GM12878 (cell line): ENCODE measurements at regions not wholly inside any gene's neighbourhood (a gene's known extent, or its start where the extent isn't known, plus 50 kb on each side); places are given as distances from the start of the nearest gene placed in this dataset.

Experiments used
- ATAC-seq: fragments of 200-7000 bp; cut with Tn5 transposase; 3 replicates; pipeline ENCODE4 v1.9.1; 2020; ENCODE audit warnings: mild to moderate bottlenecking, moderate library complexity
- BruUV-seq: library from RNA; stranded (reverse); fragments of 400-500 nt; replicated peaks from 2 replicates; lab custom pipeline; 2021; lab: Mats Ljungman, UMichigan
- CTCF ChIA-PET: fragments of 300-600 bp; sonication (Branson Sonifier 250); formaldehyde crosslinking; extraction: SDS; loops from one replicate; lab custom pipeline; 2021; ENCODE audit warnings: inconsistent platforms; lab: Yijun Ruan, JAX
- POLR2A ChIA-PET: fragments of 350-600 bp; formaldehyde crosslinking; extraction: SDS; loops from one replicate; lab custom pipeline; 2021; ENCODE audit warnings: inconsistent platforms; lab: Charles Lee
- RAD21 ChIA-PET: fragments of 300-600 bp; sonication (Branson Sonifier 250); formaldehyde crosslinking; loops from one replicate; lab custom pipeline; 2023; ENCODE audit warnings: antibody characterized with exemption; ENCODE audit not compliant: unreplicated experiment; lab: Charles Lee
- SMC1A ChIA-PET: fragments of 300-600 bp; sonication (Branson Sonifier 250); formaldehyde crosslinking; loops from one replicate; lab custom pipeline; 2023; ENCODE audit not compliant: unreplicated experiment, uncharacterized antibody; lab: Charles Lee
- DNase-seq: peaks from one replicate; pipeline ENCODE4 v3.0.0-alpha.2; 2011; ENCODE audit warnings: low read depth, low spot score
- FAIRE-seq: peaks from 3 replicates; lab custom pipeline; 2011; peaks lifted over from hg19 to GRCh38; lab: Jason Lieb, UNC
- H2AFZ ChIP-seq: 2 replicates; pipeline ENCODE4 v1.6.0; 2011; ENCODE audit warnings: low read depth, low read length, control low read depth; ENCODE audit not compliant: control insufficient read depth
- H3K27ac ChIP-seq: 2 replicates; pipeline ENCODE4 v1.5.1; 2011; ENCODE audit warnings: control low read depth; ENCODE audit not compliant: control insufficient read depth, insufficient read depth
- H3K27me3 ChIP-seq, 2 experiments: replicated peaks in 1 of 2; 2 replicates each; pipeline versions ENCODE4 v1.6.0 to v1.6.1; 2011; ENCODE audit warnings: low read length in 1 of 2; ENCODE audit not compliant: control insufficient read depth in 2 of 2, insufficient read depth in 2 of 2
- H3K36me3 ChIP-seq, 2 experiments: 2 replicates each; pipeline ENCODE4 v1.5.1; 2011; ENCODE audit warnings: low read length in 1 of 2; ENCODE audit not compliant: control insufficient read depth in 2 of 2, insufficient read depth in 2 of 2
- H3K4me1 ChIP-seq: 2 replicates; pipeline ENCODE4 v1.6.1; 2011; ENCODE audit warnings: mild to moderate bottlenecking, low read length, moderate library complexity, mixed read lengths; ENCODE audit not compliant: control insufficient read depth, insufficient read depth
- H3K4me2 ChIP-seq: 2 replicates; pipeline ENCODE4 v1.6.0; 2011; ENCODE audit warnings: control low read depth; ENCODE audit not compliant: control insufficient read depth, insufficient read depth
- H3K4me3 ChIP-seq: fragments of 200-600 bp; sonication (generic); 2 replicates; pipeline ENCODE4 v1.5.1; 2016
- H3K79me2 ChIP-seq: 2 replicates; pipeline ENCODE4 v1.6.0; 2011; ENCODE audit warnings: low read length; ENCODE audit not compliant: control insufficient read depth, insufficient read depth
- H3K9ac ChIP-seq: 2 replicates; pipeline ENCODE4 v1.8.0; 2011; ENCODE audit warnings: low read length, control low read depth, mixed read lengths; ENCODE audit not compliant: control insufficient read depth, insufficient read depth
- H3K9me3 ChIP-seq: replicated peaks from 3 replicates; pipeline ENCODE4 v1.5.1; 2011; ENCODE audit warnings: mild to moderate bottlenecking, low read length; ENCODE audit not compliant: control insufficient read depth, insufficient read depth
- H4K20me1 ChIP-seq: 2 replicates; pipeline ENCODE4 v1.6.0; 2011; ENCODE audit not compliant: control insufficient read depth, insufficient read depth
- ASH2L ChIP-seq: fragments of 300-600, 200-600 bp; sonication (generic); IDR thresholded peaks from 2 replicates; pipeline ENCODE4 v1.6.1; 2017; ENCODE audit warnings: low read depth, mild to moderate bottlenecking, borderline replicate concordance
- CEBPB ChIP-seq, 2 experiments: fragments of 150-350 bp in 1 of 2; IDR thresholded peaks; 2 replicates each; pipeline ENCODE4 v1.6.1; 2012 to 2014; ENCODE audit warnings: low read depth in 2 of 2, low read length in 2 of 2, borderline replicate concordance in 1 of 2, inconsistent platforms in 1 of 2
- CEBPZ ChIP-seq: fragments of 150-350 bp; IDR thresholded peaks from 2 replicates; pipeline ENCODE4 v1.6.1; 2016; ENCODE audit warnings: low read depth, low read length
- E4F1 ChIP-seq: fragments of 450-650 bp; IDR thresholded peaks from 2 replicates; pipeline ENCODE4 v1.6.1; 2018; ENCODE audit warnings: borderline replicate concordance, mild to moderate bottlenecking; ENCODE audit not compliant: partially characterized antibody
- EED ChIP-seq: sonication (generic); IDR thresholded peaks from 2 replicates; pipeline ENCODE4 v1.6.1; 2016; ENCODE audit warnings: antibody characterized with exemption, low read depth
- EP300 ChIP-seq, 2 experiments: fragments of 150-350 bp in 1 of 2; IDR thresholded peaks; 2 replicates each; pipeline ENCODE4 v1.6.1; 2011 to 2012; ENCODE audit warnings: low read depth in 2 of 2, low read length in 2 of 2, borderline replicate concordance in 1 of 2, improper control_type of control experiment in 1 of 2, inconsistent platforms in 1 of 2; ENCODE audit not compliant: control insufficient read depth in 1 of 2
- MLLT1 ChIP-seq: fragments of 450-650 bp; IDR thresholded peaks from 2 replicates; pipeline ENCODE4 v1.6.1; 2016; ENCODE audit warnings: mild to moderate bottlenecking
- NFXL1 ChIP-seq: fragments of 450-650 bp; IDR thresholded peaks from 2 replicates; pipeline ENCODE4 v1.6.1; 2017; ENCODE audit warnings: antibody characterized with exemption, mild to moderate bottlenecking, borderline replicate concordance
- NR2C2 ChIP-seq: IDR thresholded peaks from 2 replicates; pipeline ENCODE4 v1.6.1; 2011; ENCODE audit warnings: borderline replicate concordance, low read depth; ENCODE audit not compliant: control insufficient read depth, insufficient read length
- NRF1 ChIP-seq: conservative IDR thresholded peaks from 2 replicates; pipeline ENCODE4 v1.6.1; 2011; ENCODE audit warnings: mild to moderate bottlenecking, low read depth, low read length, improper control_type of control experiment
- RAD21 ChIP-seq: IDR thresholded peaks from 2 replicates; pipeline ENCODE4 v1.6.1; 2011; ENCODE audit warnings: mild to moderate bottlenecking, low read depth, low read length, moderate library complexity; ENCODE audit not compliant: insufficient read depth
- RCOR1 ChIP-seq: conservative IDR thresholded peaks from 2 replicates; pipeline ENCODE4 v1.6.1; 2012; ENCODE audit warnings: low read depth, low read length, improper control_type of control experiment
- RUNX3 ChIP-seq: IDR thresholded peaks from 2 replicates; pipeline ENCODE4 v1.6.1; 2012; ENCODE audit warnings: low read length, inconsistent platforms
- ZBTB33 ChIP-seq: fragments of 450-650 bp; IDR thresholded peaks from 2 replicates; pipeline ENCODE4 v1.6.1; 2017; ENCODE audit warnings: mild to moderate bottlenecking
- ZZZ3 ChIP-seq: IDR thresholded peaks from 2 replicates; pipeline ENCODE4 v1.6.1; 2011; ENCODE audit warnings: low read depth; ENCODE audit not compliant: control insufficient read depth, insufficient read length
- WGBS: methylation state at CpG from one replicate; pipeline ENCODE4 v1.1.6; 2016; ENCODE audit warnings: low lambda C conversion rate; ENCODE audit not compliant: insufficient replicate concordance, insufficient coverage; ENCODE audit errors: missing lambda C conversion rate; 5-methylcytosine and 5-hydroxymethylcytosine counted together
- in situ Hi-C: fragments of 300-500 bp; cut with MboI; formaldehyde crosslinking; loops from 9 replicates; pipeline ENCODE4 v1.14.3; 2018; ENCODE audit warnings: mixed read lengths
- intact Hi-C: fragments of 100-400 bp; cut with micrococcal nuclease; formaldehyde crosslinking; loops from one replicate; pipeline ENCODE4 v1.14.2; 2022; ENCODE audit not compliant: unreplicated experiment

GRCh38 chr18:71336576-71337210 is 1047.8 kb downstream of the SOCS6 start:
- RAD21 ChIA-PET: no interaction called here
- in situ Hi-C loops: no loop called here
- Histone ChIP-seq H3K36me3 (no peaks in the 10 kb centered on the region), H3K9ac (no peak overlapping the region), H3K9me3 (no peaks in the 10 kb centered on the region), H3K27ac (no peak overlapping the region), H2AFZ (no peak overlapping the region), H3K4me2 (no peak overlapping the region), H3K27me3 (no peaks in the 10 kb centered on the region), H3K4me1 (no peaks in the 10 kb centered on the region), H4K20me1 (no peaks in the 10 kb centered on the region), H3K4me3 (no peak overlapping the region), H3K79me2 (no peaks in the 10 kb centered on the region)
- DNase-seq: no peak
- no peak for ATAC-seq
- CTCF ChIA-PET: no interaction called here
- no TSS peak for BruUV-seq
- intact Hi-C loops: no loop called here
- SMC1A ChIA-PET: no interaction called here
- POLR2A ChIA-PET: no interaction called here
- FAIRE-seq: no peak
- WGBS: 45% methylated on average over 6 of the region's 6 CpGs
- TF ChIP-seq CEBPZ (no peak), E4F1 (no peak), MLLT1 (no peak), RCOR1 (no peak), ASH2L (no peak), EP300 (IDR thresholded peaks at IDR 0.05; ENCODE audit: borderline replicate concordance in 1 of 2, control insufficient read depth in 1 of 2, low read depth in 2 of 2, low read length in 2 of 2) (no peak), CEBPB (IDR thresholded peaks at IDR 0.05; ENCODE audit: borderline replicate concordance in 1 of 2, low read depth in 2 of 2, low read length in 2 of 2) (no peak), RAD21 (no peak), RUNX3 (no peak), NRF1 (no peak), NR2C2 (no peak), ZBTB33 (no peak), NFXL1 (no peak), EED (no peak), ZZZ3 (no peak)
